HG03457 (cell line): ENCODE measurements at regions not wholly inside any gene's neighbourhood (a gene's known extent, or its start where the extent isn't known, plus 50 kb on each side); places are given as distances from the start of the nearest gene placed in this dataset.
"Not testable (repeated sequence)": the region's sequence is repeated elsewhere in the genome, so short reads cannot be mapped to it uniquely, and the experiment has no call there.

ENCODE experiments used
- ATAC-seq: cut with Tn5 transposase; IDR thresholded peaks from one replicate; pipeline ENCODE4 v1.9.1; 2021; ENCODE audit warnings: moderate number of reproducible peaks; ENCODE audit not compliant: unreplicated experiment

DNA sequence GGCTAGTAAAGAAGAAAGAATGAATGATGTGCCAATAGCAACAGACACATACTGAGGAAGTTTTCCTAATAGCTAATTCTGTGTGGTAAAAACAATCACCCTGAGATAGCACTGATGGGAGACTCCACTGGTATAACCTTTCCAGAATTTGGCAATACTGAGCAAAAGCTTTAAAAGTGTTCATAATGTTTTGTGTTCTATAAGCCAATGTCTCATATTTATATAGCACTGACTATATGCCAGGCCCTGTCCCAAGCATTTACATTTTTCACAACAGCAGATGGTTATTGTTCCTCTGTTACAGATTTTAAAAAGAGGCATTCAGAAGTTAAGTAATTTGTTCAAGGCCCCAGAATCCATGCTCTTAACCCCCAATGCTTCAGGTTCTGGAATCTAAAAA lies 108.0 kb upstream of the DST start:
- ATAC-seq = no peak

DNA sequence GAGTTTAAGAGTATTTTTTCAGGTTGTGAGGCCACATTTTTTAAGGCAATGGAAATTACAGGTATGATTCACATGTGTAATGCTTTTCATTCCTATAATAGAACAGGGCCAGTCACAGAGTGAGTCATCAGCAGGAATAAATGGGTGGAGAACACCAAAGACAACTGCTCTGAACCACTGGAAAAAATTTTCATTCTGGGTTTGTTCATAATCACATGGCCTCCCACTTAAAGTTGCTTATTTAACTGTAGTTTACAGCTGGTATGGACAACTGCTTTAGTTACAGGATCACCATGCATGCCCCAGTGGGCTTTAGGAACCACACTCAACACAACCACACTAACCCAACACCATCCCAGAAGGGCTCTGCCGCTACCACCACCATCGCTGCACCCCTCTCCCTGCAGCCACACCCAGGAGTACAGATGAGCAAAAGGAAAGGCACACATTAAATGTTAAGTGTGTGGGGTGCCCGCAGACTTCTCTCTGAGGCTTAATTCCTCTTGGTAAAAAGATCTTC lies 107.0 kb upstream of the DST start:
- ATAC-seq = no peak

DNA sequence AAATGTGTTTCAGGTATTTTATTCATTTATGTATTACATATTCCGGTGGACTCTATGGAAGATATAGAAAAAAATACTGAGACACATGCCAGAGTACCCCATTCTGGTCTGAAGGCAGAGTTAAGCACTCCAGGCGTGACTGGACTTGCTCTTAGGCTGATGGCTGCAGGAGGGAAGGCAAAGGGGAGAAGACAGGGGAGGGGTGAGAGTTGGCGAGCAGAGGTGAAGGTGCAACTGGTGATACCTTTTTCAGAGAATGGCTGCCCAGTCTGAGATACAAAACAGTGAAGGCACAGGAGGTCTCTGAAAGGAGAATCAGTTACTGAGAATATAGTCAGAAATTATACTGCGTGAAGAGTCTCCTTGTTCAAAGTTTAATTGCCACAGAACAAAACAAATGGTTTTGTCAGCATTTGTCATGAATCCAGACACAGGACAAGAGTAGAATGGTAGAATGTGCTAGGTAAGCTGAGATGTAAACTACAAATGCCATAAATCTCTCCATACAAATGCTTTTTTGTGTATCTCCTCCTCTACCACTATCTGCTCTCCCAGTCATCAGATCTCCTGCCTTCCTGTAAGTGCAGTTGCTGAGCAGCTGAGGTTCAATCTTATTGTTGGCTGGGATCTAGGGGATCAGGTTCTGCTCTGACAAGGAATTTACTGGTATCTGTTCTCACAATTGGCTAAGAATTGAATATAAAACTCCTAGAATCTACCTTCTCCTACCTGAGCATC lies 104.2 kb upstream of the DST start:
- no peak for ATAC-seq

GRCh38 chr6:56745971-56746370 lies 103.3 kb upstream of the DST start:
- no peak for ATAC-seq

GRCh38 chr6:56745081-56745480 lies 102.4 kb upstream of the DST start:
- no peak for ATAC-seq

GRCh38 chr6:56744528-56744927 lies 101.8 kb upstream of the DST start:
- no peak for ATAC-seq

GRCh38 chr6:56742122-56742791 lies 99.6 kb upstream of the DST start:
- peak; percentile 66 for ATAC-seq

GRCh38 chr6:56741472-56741871 lies 98.8 kb upstream of the DST start:
- ATAC-seq = no peak

DNA sequence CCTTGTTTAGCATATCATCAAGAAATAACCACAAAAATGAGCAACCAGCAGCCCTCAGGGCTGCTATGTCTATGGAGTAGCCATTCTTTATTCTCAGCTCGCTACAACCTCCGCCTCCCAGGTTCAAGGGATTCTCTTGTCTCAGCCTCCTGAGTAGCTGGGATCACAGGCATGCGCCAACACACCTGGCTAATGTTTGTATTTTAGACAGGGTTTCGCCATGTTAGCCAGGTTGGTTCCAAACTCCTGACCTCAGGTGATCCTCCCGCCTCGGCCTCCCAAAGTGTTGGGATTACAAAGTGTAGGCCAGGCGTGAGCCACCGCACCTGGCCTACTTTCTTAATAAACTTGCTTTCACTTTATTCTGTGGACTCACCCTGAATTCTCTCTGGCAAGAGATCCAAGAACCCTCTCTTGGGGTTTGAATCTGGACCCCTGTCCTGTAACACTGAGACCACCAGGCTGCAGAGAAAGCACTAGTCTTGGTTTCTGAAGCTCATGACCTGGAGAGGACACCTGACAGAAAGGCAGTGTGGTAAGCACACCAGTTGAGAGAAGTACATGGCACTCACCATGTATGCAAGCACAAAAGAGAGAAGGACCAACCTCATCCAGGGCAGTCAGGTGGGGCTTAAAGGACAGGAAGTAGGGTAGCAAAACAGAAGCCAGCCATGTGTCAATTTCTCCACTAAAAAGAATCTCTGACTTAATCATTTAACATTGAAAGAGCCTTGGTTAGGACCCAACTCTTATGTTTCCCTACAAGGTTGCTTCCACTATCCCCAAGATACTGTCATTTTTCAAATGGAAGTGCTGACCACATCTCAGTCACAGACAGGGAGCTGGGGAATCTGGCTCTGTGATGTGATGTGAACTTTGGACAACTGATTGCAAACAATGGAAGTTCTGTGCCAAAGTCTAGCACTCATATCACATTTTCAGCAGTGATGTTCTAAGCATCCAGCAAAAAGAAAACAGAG lies 97.4 kb upstream of the DST start:
- ATAC-seq = no peak

DNA sequence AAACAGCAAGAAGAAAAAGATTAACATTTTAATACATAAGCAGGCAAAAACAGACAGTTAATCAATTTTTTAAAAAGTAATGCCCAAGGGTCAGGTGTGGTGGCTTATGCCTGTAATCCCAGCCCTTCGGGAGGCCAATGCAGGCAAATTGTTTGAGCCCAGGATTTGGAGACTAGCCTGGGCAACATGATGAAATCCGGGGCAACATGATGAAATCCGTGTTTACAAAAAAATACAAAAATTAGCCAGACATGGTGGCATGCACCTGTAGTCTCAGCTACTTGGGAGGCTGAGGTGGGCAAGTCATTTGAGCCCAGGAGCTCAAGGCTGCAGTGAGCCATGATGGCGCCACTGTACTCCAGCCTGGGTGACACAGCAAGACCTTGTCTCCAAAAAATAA lies 94.1 kb upstream of the DST start:
- ATAC-seq = no peak

GRCh38 chr6:56734335-56734734 lies 91.6 kb upstream of the DST start:
- no peak for ATAC-seq

DNA sequence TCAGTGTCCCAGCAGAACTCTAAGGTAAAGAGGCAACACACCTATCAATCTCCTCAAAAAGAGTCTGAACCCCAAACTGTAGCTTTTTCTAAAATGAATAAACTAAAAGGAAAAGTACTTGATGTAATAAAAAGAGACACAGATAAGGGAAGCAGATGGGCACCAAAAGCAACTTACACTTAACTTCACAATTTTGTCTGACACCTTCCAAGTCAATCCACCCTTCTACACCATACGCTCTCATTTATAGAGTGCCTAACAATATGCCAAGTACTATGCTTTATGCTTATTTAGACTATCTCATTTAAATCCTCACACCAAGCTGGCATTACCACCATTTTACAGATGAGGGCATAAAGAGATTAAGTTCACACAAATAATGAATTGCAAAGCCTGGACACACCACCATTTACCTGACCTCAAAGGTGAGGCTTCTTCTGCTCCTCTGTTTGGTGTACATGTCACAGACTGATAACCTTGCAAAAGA lies 90.6 kb upstream of the DST start:
- no peak for ATAC-seq

DNA sequence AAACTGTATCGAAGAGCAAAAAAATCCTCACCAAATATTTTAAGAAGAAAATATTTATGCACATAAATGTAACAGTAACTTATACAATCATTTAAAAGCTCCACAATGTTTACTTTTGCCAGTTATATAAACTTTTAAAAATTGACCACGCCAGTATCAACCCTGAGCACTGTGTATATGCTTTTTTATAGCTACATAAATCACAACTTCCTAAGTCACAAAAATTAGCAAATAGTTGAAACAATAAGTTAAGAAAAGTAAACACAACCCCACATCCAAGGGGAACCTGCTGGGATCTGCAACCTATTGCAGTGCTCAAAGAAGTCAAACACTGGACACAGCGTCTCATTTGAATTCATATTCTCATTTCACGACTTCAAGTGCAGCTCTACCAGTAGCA lies 89.8 kb upstream of the DST start:
- ATAC-seq = no peak

- ATAC-seq = no peak
Measured at GRCh38 chr6:56730663-56731529, 88.2 kb upstream of the DST start.

DNA sequence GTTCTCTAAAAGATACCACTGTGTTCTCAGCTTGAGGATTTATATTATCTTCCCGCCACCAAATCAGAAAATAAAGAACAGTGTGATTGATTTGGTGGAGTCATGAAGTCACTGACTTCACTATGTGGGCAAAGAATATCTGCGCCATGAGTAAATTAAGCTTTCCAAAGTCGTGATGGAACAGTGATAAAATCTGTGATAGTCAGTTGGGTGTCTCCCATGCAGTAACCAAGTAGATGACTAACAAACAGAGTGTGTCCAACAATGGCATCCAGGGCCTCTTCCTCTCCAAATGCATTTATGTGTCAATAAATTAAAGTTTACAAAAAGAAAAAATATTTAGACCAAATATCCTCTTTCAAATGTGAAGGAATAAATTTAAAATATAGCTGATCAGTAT lies 87.0 kb upstream of the DST start:
- no peak for ATAC-seq

DNA sequence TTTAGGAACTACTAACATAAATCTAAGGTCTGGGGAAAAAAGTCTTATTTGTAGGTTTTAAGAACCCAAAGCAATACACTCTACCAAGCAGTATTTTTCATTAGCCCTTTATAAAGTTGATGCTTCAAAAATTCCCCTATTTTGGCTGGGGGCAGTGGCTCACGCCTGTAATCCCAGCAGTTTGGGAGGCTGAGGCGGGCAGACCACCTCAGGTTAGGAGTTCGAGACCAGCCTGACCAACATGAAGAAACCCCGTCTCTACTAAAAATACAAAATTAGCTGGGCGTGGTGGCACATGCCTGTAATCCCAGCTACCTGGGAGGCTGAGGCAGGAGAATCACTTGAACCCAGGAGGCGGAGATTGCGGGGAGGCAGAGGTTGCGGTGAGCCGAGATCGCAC lies 86.5 kb upstream of the DST start:
- not testable (repeated sequence) for ATAC-seq

DNA sequence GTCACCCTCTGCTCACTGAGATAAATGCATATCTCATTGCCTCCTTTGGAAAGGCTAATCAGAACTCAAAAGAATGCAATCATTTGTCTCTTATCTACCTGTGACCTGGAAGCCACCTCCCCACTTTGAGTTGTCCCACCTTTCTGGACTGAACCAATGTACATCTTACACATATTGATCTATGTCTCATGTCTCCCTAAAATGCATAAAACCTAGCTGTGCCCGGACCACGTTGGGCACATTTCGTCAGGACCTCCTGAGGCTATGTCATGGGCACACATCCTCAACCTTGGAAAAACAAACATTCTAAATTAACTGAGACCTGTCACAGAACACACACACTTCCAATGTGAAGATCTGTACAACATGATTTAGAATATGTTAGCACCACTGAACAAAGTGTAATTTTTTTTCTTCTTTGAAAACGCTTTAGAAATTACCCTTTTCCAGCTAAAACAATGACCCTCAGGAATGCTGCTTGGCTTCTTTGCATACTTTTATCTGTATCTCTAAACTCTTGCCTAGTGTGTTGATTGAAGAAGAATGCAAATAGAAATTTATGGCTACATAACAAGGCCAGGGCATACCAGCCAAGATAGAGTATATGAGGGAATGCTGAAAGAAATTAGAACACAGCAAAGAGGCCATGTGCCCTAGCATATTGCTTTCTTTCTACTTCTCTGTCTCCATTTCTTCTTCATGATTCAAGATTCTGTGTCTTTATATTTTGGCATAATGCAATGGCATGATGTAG lies 84.6 kb upstream of the DST start:
- ATAC-seq = no peak

DNA sequence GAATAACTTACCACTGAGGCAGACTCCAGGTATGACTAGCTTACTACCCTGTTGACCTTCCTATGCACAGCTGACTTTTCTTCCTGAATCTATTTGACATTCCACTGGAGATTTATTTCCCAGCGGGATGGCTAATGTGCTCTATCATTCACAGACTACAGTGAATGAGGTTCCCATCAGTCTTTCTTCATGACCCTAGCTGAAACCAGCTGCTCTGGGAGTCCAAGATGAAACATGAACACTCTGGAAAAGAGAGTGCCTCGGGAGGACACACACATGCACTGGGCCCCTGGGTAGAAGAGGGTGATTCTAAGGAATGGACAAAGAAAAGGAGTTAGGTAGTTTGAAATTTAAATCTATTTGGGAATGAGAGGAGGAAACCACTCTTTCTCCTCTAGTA lies 82.6 kb upstream of the DST start:
- no peak for ATAC-seq

DNA sequence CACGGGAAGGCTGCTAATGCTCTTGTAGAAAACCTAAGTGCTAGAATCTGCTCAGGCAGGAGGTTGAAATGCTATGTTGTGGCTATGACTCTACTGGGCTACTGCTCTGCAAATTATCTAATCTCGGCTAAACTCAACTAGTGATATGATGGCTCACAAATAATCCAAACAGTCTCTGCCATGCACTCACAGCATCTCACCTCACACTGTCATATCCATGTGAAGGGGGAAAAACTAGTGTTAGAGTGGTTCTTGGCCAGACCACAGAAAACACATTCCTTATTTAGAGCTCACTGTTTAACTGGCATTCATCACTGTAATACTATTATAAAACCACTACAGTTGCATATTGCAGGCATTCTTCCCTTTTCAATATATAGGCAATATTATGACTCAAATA lies 81.8 kb upstream of the DST start:
- ATAC-seq = no peak

GRCh38 chr6:56720882-56721281 lies 78.2 kb upstream of the DST start:
- ATAC-seq = no peak
